OCI-LY1 (cell line): ENCODE measurements at regions not wholly inside any gene's neighbourhood (a gene's known extent, or its start where the extent isn't known, plus 50 kb on each side); places are given as distances from the start of the nearest gene placed in this dataset.

ENCODE experiments used
- H2AFZ ChIP-seq: fragments of 200-600 bp; sonication (generic), shearing (Covaris generic); 2 replicates; pipeline ENCODE4 v1.6.0; 2014; ENCODE audit warnings: antibody characterized with exemption, mild to moderate bottlenecking, low read length
- H3F3A ChIP-seq: fragments of 200-600 bp; sonication (generic), shearing (Covaris generic); 2 replicates; pipeline ENCODE4 v1.6.0; 2014; ENCODE audit warnings: mild to moderate bottlenecking, antibody characterized with exemption, low read length, moderate library complexity; ENCODE audit not compliant: insufficient read depth
- H3K27ac ChIP-seq: fragments of 200-600 bp; sonication (generic); 2 replicates; pipeline ENCODE4 v1.5.1; 2014; ENCODE audit warnings: low read length, mixed run types, mild to moderate bottlenecking, low read depth; ENCODE audit not compliant: poor library complexity, severe bottlenecking
- H3K27me3 ChIP-seq: fragments of 200-600 bp; sonication (generic); 2 replicates; pipeline ENCODE4 v1.6.0; 2014; ENCODE audit warnings: antibody characterized with exemption, mild to moderate bottlenecking, low read length, moderate library complexity; ENCODE audit not compliant: insufficient read depth
- H3K36me3 ChIP-seq: fragments of 200-600 bp; sonication (generic); 2 replicates; pipeline ENCODE4 v1.6.1; 2014; ENCODE audit warnings: mild to moderate bottlenecking, antibody characterized with exemption, low read length, moderate library complexity, mixed read lengths; ENCODE audit not compliant: insufficient read depth
- H3K4me1 ChIP-seq: fragments of 200-600 bp; sonication (generic); 2 replicates; pipeline ENCODE4 v1.5.1; 2014; ENCODE audit warnings: mild to moderate bottlenecking, low read length, moderate library complexity; ENCODE audit not compliant: insufficient read depth, severe bottlenecking
- H3K4me2 ChIP-seq: fragments of 200-600 bp; sonication (generic), shearing (Covaris generic); 2 replicates; pipeline ENCODE4 v1.6.1; 2014; ENCODE audit warnings: low read length
- H3K4me3 ChIP-seq: fragments of 200-600 bp; sonication (generic); 2 replicates; pipeline ENCODE4 v1.5.1; 2014; ENCODE audit warnings: low read length, low read depth, mild to moderate bottlenecking, mixed read lengths; ENCODE audit not compliant: poor library complexity, severe bottlenecking
- H3K79me2 ChIP-seq: fragments of 200-600 bp; shearing (Covaris generic); 2 replicates; pipeline ENCODE4 v1.6.1; 2016; ENCODE audit warnings: mixed run types, low read length, mixed read lengths; ENCODE audit not compliant: insufficient read depth
- H3K9ac ChIP-seq: fragments of 200-600 bp; sonication (generic), shearing (Covaris generic); 2 replicates; pipeline ENCODE4 v1.6.1; 2014; ENCODE audit warnings: mild to moderate bottlenecking, low read length, mixed read lengths
- H3K9me2 ChIP-seq: fragments of 200-600 bp; sonication (generic), shearing (Covaris generic); 2 replicates; pipeline ENCODE4 v1.6.1; 2014; ENCODE audit warnings: low read depth, mild to moderate bottlenecking, low read length, mixed read lengths
- H3K9me3 ChIP-seq: fragments of 200-600 bp; shearing (Covaris generic); 2 replicates; pipeline ENCODE4 v1.6.1; 2014; ENCODE audit warnings: low read length, mixed read lengths
- H4K20me1 ChIP-seq: fragments of 200-600 bp; sonication (generic), shearing (Covaris generic); 2 replicates; pipeline ENCODE4 v1.6.0; 2016; ENCODE audit warnings: mild to moderate bottlenecking, low read length; ENCODE audit not compliant: insufficient read depth
- EZH2 ChIP-seq: fragments of 200-600 bp; sonication (generic), shearing (Covaris generic); IDR thresholded peaks from 2 replicates; pipeline ENCODE4 v1.8.0; 2017; ENCODE audit warnings: borderline replicate concordance, mixed run types, mild to moderate bottlenecking, antibody characterized with exemption, low read length, moderate library complexity, mixed read lengths
- TF ChIP-seq, protein P1 (sequence below): fragments of 200-600 bp; sonication (generic), shearing (Covaris generic); IDR thresholded peaks from 2 replicates; pipeline ENCODE4 v1.5.1; 2017; ENCODE audit warnings: mild to moderate bottlenecking, antibody characterized with exemption, low read length, moderate library complexity, mixed read lengths

DNA sequence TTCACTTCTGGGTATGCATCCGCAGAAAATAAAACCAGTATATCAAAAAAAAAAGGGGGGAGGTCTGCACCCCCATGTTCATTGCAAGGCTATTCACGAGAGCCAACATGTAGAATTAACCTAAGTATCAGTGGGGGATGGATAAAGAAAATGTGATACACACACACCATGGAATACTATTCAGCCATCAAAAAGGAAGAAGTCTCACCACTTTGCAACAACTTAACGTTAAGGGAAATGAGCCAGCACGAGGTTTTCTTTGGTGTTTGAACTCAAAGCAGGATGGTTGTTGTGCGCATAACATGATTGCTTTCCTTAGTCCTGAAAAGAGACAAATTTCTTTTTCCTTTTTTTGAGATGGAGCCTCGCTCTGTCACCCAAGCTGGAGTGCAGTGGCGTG lies 222.7 kb downstream of the SHOX start:
- Histone ChIP-seq H3K36me3 (no peaks in the 10 kb centered on the region), H2AFZ (no peak overlapping the region), H3K9ac (no peak overlapping the region), H3K27ac (no peak overlapping the region), H3K9me3 (no peaks in the 10 kb centered on the region), H3K27me3 (no peaks in the 10 kb centered on the region), H3K4me3 (no peak overlapping the region), H3F3A (no peaks in the 10 kb centered on the region), H3K79me2 (no peaks in the 10 kb centered on the region), H3K4me2 (no peak overlapping the region), H4K20me1 (no peaks in the 10 kb centered on the region), H3K4me1 (no peaks in the 10 kb centered on the region), H3K9me2 (no peaks in the 10 kb centered on the region)
- TF ChIP-seq, protein P1, sequence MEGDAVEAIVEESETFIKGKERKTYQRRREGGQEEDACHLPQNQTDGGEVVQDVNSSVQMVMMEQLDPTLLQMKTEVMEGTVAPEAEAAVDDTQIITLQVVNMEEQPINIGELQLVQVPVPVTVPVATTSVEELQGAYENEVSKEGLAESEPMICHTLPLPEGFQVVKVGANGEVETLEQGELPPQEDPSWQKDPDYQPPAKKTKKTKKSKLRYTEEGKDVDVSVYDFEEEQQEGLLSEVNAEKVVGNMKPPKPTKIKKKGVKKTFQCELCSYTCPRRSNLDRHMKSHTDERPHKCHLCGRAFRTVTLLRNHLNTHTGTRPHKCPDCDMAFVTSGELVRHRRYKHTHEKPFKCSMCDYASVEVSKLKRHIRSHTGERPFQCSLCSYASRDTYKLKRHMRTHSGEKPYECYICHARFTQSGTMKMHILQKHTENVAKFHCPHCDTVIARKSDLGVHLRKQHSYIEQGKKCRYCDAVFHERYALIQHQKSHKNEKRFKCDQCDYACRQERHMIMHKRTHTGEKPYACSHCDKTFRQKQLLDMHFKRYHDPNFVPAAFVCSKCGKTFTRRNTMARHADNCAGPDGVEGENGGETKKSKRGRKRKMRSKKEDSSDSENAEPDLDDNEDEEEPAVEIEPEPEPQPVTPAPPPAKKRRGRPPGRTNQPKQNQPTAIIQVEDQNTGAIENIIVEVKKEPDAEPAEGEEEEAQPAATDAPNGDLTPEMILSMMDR, result no peak
- TF ChIP-seq EZH2, result no peak

DNA sequence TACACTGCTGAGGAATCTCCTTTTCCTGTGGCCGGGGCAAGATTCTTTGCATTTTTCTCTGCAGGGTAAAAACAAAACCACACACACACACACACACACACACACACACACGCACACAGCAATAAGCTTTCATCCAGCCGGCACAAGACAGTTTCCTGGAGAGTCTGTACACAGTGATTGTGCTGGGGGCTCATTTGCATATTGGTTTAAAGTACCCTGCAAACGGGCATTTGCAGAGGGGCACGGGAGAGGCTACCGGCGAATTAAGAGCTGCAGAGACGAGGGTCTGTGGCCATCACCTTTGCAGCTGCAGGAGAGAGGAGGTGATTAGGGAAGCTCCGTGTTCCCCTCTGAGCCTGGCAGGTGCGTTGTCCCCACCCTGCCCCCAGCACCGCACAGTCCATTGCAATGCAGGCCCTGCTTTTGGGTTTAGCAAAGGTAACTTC lies 219.9 kb downstream of the SHOX start:
- Histone ChIP-seq H3K9me3 (no peaks in the 10 kb centered on the region), H3K4me2 (no peak overlapping the region), H3K27me3 (no peaks in the 10 kb centered on the region), H3K79me2 (no peaks in the 10 kb centered on the region), H3K27ac (no peak overlapping the region), H2AFZ (no peak overlapping the region), H4K20me1 (no peaks in the 10 kb centered on the region), H3K9me2 (no peaks in the 10 kb centered on the region), H3K36me3 (no peaks in the 10 kb centered on the region), H3F3A (no peaks in the 10 kb centered on the region), H3K4me1 (no peaks in the 10 kb centered on the region), H3K9ac (no peak overlapping the region), H3K4me3 (no peak overlapping the region)
- TF ChIP-seq EZH2, result no peak
- TF ChIP-seq, protein P1, result no peak

DNA sequence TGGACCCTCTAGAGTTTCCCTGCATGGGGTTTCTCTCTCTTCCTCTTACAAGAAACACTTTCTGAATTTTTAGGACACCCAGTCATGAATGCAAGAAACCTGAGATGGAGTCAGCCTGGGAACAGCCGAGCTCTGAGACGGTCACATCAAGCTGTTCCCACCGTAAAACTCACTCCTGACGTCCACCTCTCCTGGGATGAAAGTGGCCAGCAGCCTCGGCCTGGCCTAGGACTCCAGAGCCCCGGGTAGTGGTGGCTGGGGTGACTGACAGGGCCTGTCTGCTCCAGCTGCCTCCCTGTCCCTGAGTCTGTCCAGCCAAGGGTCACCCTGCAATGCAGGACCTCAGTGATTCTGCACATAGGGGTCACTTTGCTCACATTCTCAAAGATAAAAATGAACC lies 217.8 kb downstream of the SHOX start:
- no peak overlapping the region for H2AFZ ChIP-seq
- no peaks in the 10 kb centered on the region for H4K20me1 ChIP-seq

More for the DNA sequence above, 217.8 kb downstream of the SHOX start:
- no peak overlapping the region for H3K9ac ChIP-seq
- H3K4me2 ChIP-seq, result no peak overlapping the region
- H3K9me2 ChIP-seq, result no peaks in the 10 kb centered on the region
- no peaks in the 10 kb centered on the region for H3K36me3 ChIP-seq
- no peak overlapping the region for H3K4me3 ChIP-seq
- no peak for TF ChIP-seq EZH2
- TF ChIP-seq, protein P1, result no peak
- no peaks in the 10 kb centered on the region for H3K4me1 ChIP-seq
- no peaks in the 10 kb centered on the region for H3K9me3 ChIP-seq
- no peaks in the 10 kb centered on the region for H3F3A ChIP-seq
- H3K27me3 ChIP-seq, result no peaks in the 10 kb centered on the region
- no peak overlapping the region for H3K27ac ChIP-seq
- no peaks in the 10 kb centered on the region for H3K79me2 ChIP-seq
